ENCODE measurements at regions not wholly inside any gene's neighbourhood (a gene's known extent, or its start where the extent isn't known, plus 50 kb on each side); places are given as distances from the start of the nearest gene placed in this dataset.

DNA sequence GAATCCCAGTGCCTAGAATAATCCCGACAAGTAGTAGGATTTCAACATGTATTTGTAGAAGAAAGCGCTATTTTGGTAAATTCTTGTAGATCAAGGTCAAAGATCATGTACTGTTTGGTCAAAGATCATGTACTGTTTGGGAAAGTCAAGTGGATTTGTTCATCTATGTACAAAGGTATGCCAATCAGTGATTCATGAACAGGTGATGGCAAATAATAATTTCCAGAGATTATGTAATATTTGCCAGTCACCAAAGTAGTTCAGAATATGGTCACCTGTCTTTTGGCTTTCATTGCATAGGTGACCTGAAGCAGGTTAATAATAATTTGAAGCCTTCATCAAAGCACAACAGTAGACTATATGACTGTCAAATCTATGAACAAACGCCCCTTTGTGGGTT, 398.2 kb downstream of the EFNA5 start:
- TF ChIP-seq, protein P1, sequence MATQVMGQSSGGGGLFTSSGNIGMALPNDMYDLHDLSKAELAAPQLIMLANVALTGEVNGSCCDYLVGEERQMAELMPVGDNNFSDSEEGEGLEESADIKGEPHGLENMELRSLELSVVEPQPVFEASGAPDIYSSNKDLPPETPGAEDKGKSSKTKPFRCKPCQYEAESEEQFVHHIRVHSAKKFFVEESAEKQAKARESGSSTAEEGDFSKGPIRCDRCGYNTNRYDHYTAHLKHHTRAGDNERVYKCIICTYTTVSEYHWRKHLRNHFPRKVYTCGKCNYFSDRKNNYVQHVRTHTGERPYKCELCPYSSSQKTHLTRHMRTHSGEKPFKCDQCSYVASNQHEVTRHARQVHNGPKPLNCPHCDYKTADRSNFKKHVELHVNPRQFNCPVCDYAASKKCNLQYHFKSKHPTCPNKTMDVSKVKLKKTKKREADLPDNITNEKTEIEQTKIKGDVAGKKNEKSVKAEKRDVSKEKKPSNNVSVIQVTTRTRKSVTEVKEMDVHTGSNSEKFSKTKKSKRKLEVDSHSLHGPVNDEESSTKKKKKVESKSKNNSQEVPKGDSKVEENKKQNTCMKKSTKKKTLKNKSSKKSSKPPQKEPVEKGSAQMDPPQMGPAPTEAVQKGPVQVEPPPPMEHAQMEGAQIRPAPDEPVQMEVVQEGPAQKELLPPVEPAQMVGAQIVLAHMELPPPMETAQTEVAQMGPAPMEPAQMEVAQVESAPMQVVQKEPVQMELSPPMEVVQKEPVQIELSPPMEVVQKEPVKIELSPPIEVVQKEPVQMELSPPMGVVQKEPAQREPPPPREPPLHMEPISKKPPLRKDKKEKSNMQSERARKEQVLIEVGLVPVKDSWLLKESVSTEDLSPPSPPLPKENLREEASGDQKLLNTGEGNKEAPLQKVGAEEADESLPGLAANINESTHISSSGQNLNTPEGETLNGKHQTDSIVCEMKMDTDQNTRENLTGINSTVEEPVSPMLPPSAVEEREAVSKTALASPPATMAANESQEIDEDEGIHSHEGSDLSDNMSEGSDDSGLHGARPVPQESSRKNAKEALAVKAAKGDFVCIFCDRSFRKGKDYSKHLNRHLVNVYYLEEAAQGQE (IDR thresholded peaks at IDR 0.05; ENCODE audit: insufficient read depth in 1 of 2, low read depth in 2 of 2, low read length in 2 of 2) = no peak
- TF ChIP-seq POLR2AphosphoS5 (IDR thresholded peaks at IDR 0.05; ENCODE audit: low read depth, low read length) (no peak), TAF1 (IDR thresholded peaks at IDR 0.05; ENCODE audit: borderline replicate concordance, insufficient read depth, low read length) (no peak)

All from PFSK-1 (cell line).